Right atrium auricular region (tissue), 2 donors: ENCODE measurements at regions not wholly inside any gene's neighbourhood (a gene's known extent, or its start where the extent isn't known, plus 50 kb on each side); places are given as distances from the start of the nearest gene placed in this dataset.

ENCODE experiments used
- DNase-seq: peaks from one replicate; pipeline ENCODE4 v3.0.0-alpha.2; 2019; ENCODE audit warnings: low spot score
- H3K27ac ChIP-seq, 2 donors: fragments of 200-600 bp; sonication (generic); 1 replicate in 1 of 2; 2 replicates in 1 of 2; pipeline ENCODE4 v1.5.1; 2016 to 2019
- H3K27me3 ChIP-seq, 2 donors: fragments of 200-600 bp; sonication (generic); one replicate each; pipeline versions ENCODE4 v1.5.1 to v1.6.0; 2017 to 2019
- H3K36me3 ChIP-seq: fragments of 200-600 bp; sonication (generic); one replicate; pipeline ENCODE4 v1.5.1; 2016
- H3K4me1 ChIP-seq, 2 donors: fragments of 200-600 bp; sonication (generic); one replicate each; pipeline versions ENCODE4 v1.5.1 to v1.6.0; 2017 to 2019
- H3K4me3 ChIP-seq, 2 donors: fragments of 200-600 bp; sonication (generic); 1 replicate in 1 of 2; 2 replicates in 1 of 2; pipeline ENCODE4 v1.5.1; 2017 to 2019; ENCODE audit warnings: mild to moderate bottlenecking in 1 of 2, moderate library complexity in 1 of 2
- H3K9me3 ChIP-seq, 2 donors: fragments of 200-600 bp; sonication (generic); one replicate each; pipeline ENCODE4 v1.5.1; 2019
- CTCF ChIP-seq, 2 donors: fragments of 200-600 bp; sonication (generic); IDR thresholded peaks; one replicate each; pipeline ENCODE4 v1.5.1; 2019; ENCODE audit warnings: antibody characterized with exemption in 2 of 2

DNA sequence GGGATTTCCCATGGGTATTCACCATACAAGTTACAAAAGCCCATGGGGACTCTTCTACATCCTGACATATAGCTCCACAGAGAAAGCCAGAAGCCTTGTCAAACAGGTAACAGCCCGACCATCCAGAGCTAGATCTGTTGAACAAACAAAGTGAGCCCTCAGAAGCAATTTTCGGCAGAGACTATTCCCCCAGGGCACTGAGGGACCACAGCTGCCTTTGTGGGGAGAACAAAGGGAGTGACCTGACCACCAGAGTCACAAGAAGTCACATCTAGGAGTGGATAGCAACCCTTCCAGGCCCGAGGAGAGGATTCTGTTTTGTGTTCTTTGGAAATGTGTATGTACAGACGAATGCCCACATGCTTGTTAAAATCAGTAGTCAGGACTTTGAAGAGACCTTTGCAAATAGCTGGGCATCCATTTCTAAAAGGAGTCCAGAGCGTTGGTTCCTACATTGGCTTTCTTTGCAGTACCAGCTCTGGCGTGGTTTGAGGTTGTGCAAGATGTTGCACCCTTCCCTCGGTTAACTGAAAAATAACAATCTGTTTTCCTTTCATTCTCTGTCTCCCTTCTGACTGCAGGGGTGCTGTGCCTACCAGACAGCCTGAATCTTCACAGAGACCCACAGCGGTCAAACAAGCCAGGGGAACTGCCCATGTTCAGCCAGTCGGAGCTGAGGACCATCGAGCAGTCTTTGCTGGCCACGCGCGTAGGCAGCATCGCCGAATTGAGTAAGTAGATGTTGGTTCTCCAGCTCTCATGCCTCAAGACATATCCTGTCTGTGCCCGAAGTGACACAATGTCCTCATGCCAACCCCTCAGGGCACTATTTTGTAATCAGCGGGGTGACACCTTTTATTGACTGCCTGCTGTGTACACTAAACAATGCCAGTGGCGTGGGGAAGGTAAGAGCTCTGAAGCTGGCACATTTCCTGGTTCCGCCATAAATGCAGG, 165.4 kb upstream of the PWP1 start:
- Histone ChIP-seq H3K4me1 (no peaks in the 10 kb centered on the region), H3K27me3 (no peaks in the 10 kb centered on the region), H3K4me3 (no peak overlapping the region), H3K9me3 (no peaks in the 10 kb centered on the region), H3K27ac (no peak overlapping the region), H3K36me3 (no peaks in the 10 kb centered on the region)
- TF ChIP-seq CTCF (IDR thresholded peaks at IDR 0.05) = no peak
- no peak for DNase-seq

DNA sequence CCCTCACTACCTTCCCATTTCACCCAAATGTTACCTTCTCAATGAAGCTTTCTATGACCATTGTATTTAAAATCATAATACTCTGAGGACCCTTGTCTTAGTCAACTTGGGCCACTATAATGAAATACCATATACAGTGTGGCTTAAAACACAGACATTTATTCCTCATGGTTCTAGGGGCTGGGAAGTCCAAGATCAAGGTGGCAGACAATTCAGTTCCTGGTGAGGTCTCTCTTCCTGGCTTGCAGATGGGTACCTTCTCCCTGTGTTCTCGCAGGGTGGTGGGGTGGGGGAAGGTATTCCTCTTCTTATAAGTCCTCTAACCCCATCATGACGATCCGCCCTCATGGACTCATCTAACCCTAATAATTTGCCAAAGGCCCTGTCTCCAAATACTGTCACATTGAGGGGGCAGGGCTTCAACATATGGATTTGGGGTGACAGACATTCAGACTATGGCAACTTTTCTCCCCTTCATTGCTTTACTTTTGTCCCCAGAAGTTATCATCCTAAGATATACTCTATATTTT, 163.7 kb upstream of the PWP1 start:
- no peaks in the 10 kb centered on the region for H3K4me1 ChIP-seq
- DNase-seq = no peak
- TF ChIP-seq CTCF (IDR thresholded peaks at IDR 0.05) = no peak

GRCh38 chr12:107522692-107523477, 162.7 kb upstream of the PWP1 start:
- H3K27me3 ChIP-seq = no peaks in the 10 kb centered on the region
- DNase-seq = no peak

More for the DNA sequence above, 163.7 kb upstream of the PWP1 start:
- no peaks in the 10 kb centered on the region for H3K27me3 ChIP-seq
- no peak overlapping the region for H3K4me3 ChIP-seq
- no peaks in the 10 kb centered on the region for H3K9me3 ChIP-seq
- no peaks in the 10 kb centered on the region for H3K36me3 ChIP-seq
- no peak overlapping the region for H3K27ac ChIP-seq

DNA sequence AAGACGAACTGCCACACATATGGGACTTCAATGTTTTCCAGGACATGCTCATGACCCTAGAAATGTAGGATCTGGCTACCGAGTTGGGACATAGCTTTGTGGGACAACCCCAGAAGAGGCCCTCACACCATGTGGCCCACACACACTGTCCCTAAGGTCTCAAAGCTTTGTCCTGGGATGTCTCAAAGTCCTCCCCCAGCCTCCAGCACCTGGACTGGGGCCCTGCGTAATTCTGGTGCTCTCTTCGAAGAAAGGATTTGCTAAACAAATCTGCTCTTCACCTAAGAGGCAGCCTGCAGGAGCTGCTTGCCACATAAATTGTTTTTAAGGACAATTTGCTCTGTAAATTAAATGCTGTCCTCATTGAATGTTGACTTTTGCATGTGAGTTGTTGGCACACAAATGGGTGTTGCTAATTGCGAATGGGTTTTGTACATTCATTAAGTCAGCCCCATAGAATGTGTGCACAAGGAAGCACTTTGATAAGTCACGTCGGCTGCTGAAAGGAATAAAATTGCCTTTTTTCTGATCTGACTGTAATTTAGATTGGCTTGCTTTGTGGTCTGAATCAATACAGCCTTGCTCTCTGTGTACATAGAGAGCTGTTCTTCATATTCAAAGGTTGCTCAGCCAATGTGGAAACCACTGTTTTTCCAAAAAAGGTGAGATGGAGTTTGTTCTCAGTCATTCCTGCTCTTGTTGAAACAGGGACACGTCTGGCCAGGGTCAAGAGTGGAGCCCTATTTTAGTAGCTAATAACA, 161.6 kb upstream of the PWP1 start:
- TF ChIP-seq CTCF (IDR thresholded peaks at IDR 0.05) = no peak
- Histone ChIP-seq H3K27ac (no peak overlapping the region), H3K36me3 (no peaks in the 10 kb centered on the region), H3K27me3 (no peaks in the 10 kb centered on the region), H3K9me3 (no peaks in the 10 kb centered on the region), H3K4me3 (no peak overlapping the region), H3K4me1 (no peaks in the 10 kb centered on the region)
- no peak for DNase-seq

More at GRCh38 chr12:107522692-107523477, 162.7 kb upstream of the PWP1 start:
- Histone ChIP-seq H3K36me3 (no peaks in the 10 kb centered on the region), H3K9me3 (no peaks in the 10 kb centered on the region), H3K4me3 (no peak overlapping the region), H3K27ac (no peak overlapping the region), H3K4me1 (no peaks in the 10 kb centered on the region)
- TF ChIP-seq CTCF (IDR thresholded peaks at IDR 0.05) = no peak

- Histone ChIP-seq H3K4me1 (no peaks in the 10 kb centered on the region), H3K27me3 (no peaks in the 10 kb centered on the region), H3K36me3 (no peaks in the 10 kb centered on the region), H3K4me3 (no peak overlapping the region), H3K27ac (no peak overlapping the region), H3K9me3 (no peaks in the 10 kb centered on the region)
- TF ChIP-seq CTCF (IDR thresholded peaks at IDR 0.05) = no peak
- DNase-seq = no peak
Measured at GRCh38 chr12:107525063-107525718, 160.4 kb upstream of the PWP1 start.
